C4-2B (cell line): ENCODE measurements at regions not wholly inside any gene's neighbourhood (a gene's known extent, or its start where the extent isn't known, plus 50 kb on each side); places are given as distances from the start of the nearest gene placed in this dataset.

ENCODE experiments used
- H3K27ac ChIP-seq: fragments of 450-650 bp; 2 replicates; pipeline ENCODE4 v1.5.1; 2017
- CTCF ChIP-seq: fragments of 450-650 bp; conservative IDR thresholded peaks from 2 replicates; pipeline ENCODE4 v1.5.1; 2017; ENCODE audit warnings: mild to moderate bottlenecking
- ZFX ChIP-seq: fragments of 450-650 bp; IDR thresholded peaks from 2 replicates; pipeline ENCODE4 v1.6.1; 2017

DNA sequence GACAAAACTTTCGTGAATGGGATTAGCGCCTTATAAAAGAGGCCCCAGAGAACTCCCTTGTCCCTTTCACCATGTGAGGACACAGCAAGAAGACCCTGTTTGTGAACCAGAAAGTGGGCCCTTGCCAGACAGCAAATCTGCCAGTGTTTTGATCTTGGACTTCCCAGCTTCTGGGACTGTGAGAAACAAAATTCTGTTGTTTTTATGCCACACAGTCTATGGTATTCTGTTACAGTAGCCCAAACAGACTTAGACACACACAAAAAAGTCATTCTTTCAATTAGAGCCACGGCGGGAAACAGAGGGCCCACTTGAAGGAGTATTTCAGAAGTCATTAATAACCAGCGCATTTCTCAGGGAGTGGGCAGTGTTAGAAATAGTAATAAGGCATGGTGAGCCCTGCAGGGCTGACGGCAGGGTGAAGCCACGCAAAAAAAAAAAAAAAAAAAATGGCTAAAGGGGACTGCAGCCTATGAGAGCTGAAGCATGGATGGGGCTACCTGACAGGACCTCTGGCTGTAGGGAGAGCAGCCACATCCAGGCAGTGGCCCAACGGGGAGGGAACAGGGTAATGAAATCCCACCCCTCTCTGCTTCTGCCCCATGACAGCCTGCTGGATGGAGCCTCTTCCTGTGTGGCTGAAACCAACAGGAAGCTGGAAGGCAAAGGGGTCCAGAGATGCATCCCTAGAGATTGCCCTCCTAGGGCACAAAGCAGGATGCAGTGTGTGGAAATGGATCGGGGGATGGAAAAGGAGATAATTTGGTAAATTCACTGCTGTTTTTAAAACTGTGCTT is 189.3 kb downstream of the KCNS3 start:
- TF ChIP-seq ZFX: no peak
- TF ChIP-seq CTCF: no peak
- no peak overlapping the region for H3K27ac ChIP-seq

- no peak overlapping the region for H3K27ac ChIP-seq
- no peak for TF ChIP-seq CTCF
- TF ChIP-seq ZFX: no peak
Observed at GRCh38 chr2:18066894-18067293, 188.4 kb downstream of the KCNS3 start.

DNA sequence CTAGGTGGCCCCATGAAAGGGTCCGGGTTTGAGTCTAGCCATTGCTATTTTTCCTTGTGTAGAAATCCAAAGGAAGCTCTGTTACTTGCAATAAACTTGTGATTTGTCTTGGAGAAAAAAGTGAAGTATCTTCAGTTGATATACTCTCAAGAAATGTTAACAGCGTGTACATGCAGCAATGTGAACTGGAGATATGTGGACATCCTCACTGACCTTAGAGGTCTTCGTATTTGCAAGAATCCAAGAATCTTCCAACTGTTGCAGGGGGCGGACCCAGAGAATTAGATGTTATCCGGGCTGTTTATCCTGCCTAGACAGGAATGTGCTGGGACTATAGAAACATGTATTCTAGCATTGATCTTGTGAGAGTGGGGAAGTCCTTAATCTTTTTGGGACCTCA is 187.6 kb downstream of the KCNS3 start:
- TF ChIP-seq CTCF: no peak
- no peak for TF ChIP-seq ZFX
- H3K27ac ChIP-seq: no peak overlapping the region

DNA sequence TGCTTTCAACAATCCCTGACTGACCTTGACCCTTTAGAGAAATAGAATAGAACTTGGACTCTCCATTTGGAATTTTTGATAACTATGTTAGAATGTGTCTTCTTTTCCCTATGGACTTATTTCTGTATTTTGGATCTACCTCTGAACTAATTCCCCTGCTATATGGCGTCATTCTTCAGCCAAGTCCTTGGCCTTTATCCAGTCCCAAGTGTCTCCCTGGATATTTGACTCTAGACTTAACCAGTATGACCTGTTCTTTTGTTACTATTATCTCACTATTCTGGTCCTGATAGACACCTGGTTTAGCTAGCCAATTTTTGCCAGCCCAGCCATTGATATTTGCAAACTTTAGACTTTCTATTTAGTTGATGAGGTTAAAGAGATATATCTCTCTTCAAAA is 186.8 kb downstream of the KCNS3 start:
- TF ChIP-seq CTCF (no peak), ZFX (no peak)
- no peak overlapping the region for H3K27ac ChIP-seq

DNA sequence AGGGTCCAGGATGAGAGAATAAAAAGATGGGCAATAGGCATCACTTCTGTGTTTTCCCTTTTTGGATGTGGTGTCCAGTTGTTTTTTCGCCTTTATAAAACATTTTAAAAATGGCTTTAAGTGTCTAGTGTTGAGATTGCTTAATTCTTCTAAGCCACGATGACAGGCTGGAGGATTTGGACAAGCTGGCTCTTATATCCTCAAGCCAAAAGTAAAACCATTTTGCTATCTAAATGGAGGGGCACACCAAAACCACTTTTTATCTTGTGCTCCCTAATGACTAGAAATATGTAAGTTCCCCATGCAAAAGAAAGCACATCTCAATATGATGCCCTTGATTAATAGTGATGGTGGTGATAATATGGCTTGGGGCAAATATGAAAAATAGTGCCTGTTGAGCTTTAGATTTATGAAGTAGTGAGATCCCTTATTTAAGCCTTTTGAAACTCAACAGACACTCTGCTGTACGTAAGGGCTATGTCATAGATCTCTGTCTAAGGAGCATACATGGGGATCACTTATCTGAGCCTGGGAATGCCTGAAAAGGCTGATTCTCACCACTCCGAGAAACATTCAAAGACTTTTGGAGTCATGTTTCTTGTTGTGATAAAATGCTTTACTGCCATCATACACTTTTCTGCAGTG is 185.5 kb downstream of the KCNS3 start:
- no peak for TF ChIP-seq ZFX
- TF ChIP-seq CTCF: no peak
- H3K27ac ChIP-seq: no peak overlapping the region

DNA sequence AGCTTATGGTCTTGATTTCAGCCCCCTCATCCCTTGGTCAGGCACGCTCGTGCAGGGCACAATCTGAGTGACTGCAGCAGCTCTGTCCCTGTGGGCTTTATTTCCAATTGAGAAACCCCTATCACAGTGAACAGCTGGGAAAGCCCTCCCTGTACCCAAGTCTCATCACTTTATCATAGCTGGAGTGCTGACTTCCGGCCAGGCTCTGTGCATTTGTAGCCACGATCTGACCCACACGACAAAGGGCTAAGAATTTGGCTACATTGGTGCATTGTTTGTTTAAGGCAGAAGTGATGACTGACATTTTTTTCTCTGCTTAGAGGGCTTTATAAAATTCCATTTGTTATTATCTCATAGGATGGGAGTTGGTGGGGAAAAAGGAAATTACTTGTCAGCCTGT is 184.4 kb downstream of the KCNS3 start:
- TF ChIP-seq ZFX (no peak), CTCF (no peak)
- H3K27ac ChIP-seq: no peak overlapping the region

DNA sequence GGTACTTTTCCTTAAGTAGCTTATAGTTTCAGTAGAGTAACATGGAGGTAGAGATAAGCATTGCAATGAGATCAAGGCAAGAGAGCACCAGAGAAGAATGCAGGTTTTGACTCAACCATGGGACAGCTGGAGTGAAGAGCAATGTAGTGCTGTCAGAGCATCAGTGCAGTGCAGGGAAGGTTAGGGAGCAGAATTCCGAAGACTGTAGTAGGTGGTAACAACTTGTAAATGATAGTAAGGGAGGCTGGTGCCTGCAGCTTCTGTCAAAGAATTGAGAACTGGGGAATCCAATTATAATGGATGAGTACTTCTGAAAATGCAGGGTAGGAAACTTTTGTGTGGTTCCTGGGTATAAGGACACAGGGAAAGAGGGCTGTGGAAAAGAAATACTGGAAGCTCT is 183.2 kb downstream of the KCNS3 start:
- TF ChIP-seq ZFX (no peak), CTCF (no peak)
- H3K27ac ChIP-seq: no peak overlapping the region
